ENCODE measurements at regions not wholly inside any gene's neighbourhood (a gene's known extent, or its start where the extent isn't known, plus 50 kb on each side); places are given as distances from the start of the nearest gene placed in this dataset.

DNA sequence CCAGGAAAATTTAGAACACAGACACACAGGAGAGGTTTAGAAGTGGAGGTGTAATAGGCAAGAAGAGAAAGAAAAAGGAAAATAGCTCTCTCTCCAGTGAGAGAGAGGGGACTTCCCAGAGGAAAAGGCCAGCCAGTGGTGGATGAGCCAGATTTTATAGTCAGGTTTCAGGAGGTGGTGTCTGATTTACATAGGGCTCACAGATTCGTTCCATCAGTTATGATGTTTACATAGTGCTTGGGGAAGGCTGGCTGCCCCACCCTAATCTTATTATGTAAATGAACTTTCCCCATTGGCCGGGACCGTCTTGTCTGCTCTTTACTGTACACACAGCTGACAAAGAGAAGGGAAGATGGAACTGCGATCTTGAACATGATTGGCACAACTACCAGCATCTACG lies 797.3 kb downstream of the PLA2G4A start:
- TF ChIP-seq, protein P1, sequence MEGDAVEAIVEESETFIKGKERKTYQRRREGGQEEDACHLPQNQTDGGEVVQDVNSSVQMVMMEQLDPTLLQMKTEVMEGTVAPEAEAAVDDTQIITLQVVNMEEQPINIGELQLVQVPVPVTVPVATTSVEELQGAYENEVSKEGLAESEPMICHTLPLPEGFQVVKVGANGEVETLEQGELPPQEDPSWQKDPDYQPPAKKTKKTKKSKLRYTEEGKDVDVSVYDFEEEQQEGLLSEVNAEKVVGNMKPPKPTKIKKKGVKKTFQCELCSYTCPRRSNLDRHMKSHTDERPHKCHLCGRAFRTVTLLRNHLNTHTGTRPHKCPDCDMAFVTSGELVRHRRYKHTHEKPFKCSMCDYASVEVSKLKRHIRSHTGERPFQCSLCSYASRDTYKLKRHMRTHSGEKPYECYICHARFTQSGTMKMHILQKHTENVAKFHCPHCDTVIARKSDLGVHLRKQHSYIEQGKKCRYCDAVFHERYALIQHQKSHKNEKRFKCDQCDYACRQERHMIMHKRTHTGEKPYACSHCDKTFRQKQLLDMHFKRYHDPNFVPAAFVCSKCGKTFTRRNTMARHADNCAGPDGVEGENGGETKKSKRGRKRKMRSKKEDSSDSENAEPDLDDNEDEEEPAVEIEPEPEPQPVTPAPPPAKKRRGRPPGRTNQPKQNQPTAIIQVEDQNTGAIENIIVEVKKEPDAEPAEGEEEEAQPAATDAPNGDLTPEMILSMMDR (IDR thresholded peaks at IDR 0.05; ENCODE audit: low read length), result no peak
- no peak for TF ChIP-seq EZH2 (IDR thresholded peaks at IDR 0.05; ENCODE audit: borderline replicate concordance, low read length)
